K562 (cell line): ENCODE measurements at regions not wholly inside any gene's neighbourhood (a gene's known extent, or its start where the extent isn't known, plus 50 kb on each side); places are given as distances from the start of the nearest gene placed in this dataset.

ENCODE experiments used
- ATAC-seq: fragments of 200-7000 bp; cut with Tn5 transposase; 3 replicates; pipeline ENCODE4 v1.9.1; 2020; ENCODE audit warnings: moderate library complexity
- BruUV-seq: library from RNA; stranded (reverse); fragments of 400-500 nt; replicated peaks from 2 replicates; lab custom pipeline; 2021; lab: Mats Ljungman, UMichigan
- CTCF ChIA-PET: fragments of 300-600 bp; formaldehyde crosslinking; extraction: SDS; loops from one replicate; lab custom pipeline; 2021; ENCODE audit warnings: low intra/inter-chr PET ratio; lab: Yijun Ruan, JAX
- POLR2A ChIA-PET: fragments of 300-600, 350-650 bp; sonication (Branson Sonifier 250); formaldehyde crosslinking; extraction: SDS; loops from one replicate; lab custom pipeline; 2021; ENCODE audit warnings: antibody characterized with exemption, inconsistent platforms; lab: Yijun Ruan, JAX
- DNase-seq, 4 experiments: peaks; one replicate each; pipeline versions ENCODE4 v3.0.0 to v3.0.0-alpha.2; 2011 to 2018; ENCODE audit warnings: low spot score in 3 of 4, mixed read lengths in 3 of 4; ENCODE audit errors: extremely low read depth in 1 of 4
- FAIRE-seq: peaks from 2 replicates; lab custom pipeline; 2011; peaks lifted over from hg19 to GRCh38; lab: Jason Lieb, UNC
- H2AFZ ChIP-seq: 2 replicates; pipeline ENCODE4 v1.6.0; 2011; ENCODE audit warnings: low read depth, low read length, control low read depth, inconsistent platforms
- H3K27ac ChIP-seq: fragments of 200-600 bp; 3 replicates; pipeline ENCODE4 v1.8.0; 2011; ENCODE audit warnings: low read depth, mild to moderate bottlenecking, control low read depth, inconsistent platforms, low read length, moderate library complexity, mixed read lengths; ENCODE audit errors: extremely low read depth
- H3K27me3 ChIP-seq, 2 experiments: fragments of 300-600 bp in 1 of 2; 2 replicates in 1 of 2; 3 replicates in 1 of 2; pipeline versions ENCODE4 v1.6.0 to v1.8.0; 2011; ENCODE audit warnings: inconsistent platforms in 2 of 2, low read length in 2 of 2, mild to moderate bottlenecking in 1 of 2, mixed read lengths in 1 of 2, moderate library complexity in 1 of 2; ENCODE audit not compliant: control insufficient read depth in 2 of 2, insufficient read depth in 2 of 2
- H3K36me3 ChIP-seq: fragments of 300-600 bp; 3 replicates; pipeline ENCODE4 v1.8.0; 2011; ENCODE audit warnings: mild to moderate bottlenecking, low read length, inconsistent platforms; ENCODE audit not compliant: control insufficient read depth, insufficient read depth
- H3K4me1 ChIP-seq, 2 experiments: fragments of 200-600 bp in 1 of 2; replicated peaks in 1 of 2; 2 replicates in 1 of 2; 3 replicates in 1 of 2; pipeline versions ENCODE4 v1.5.1 to v1.8.0; 2011; ENCODE audit warnings: inconsistent platforms in 2 of 2, low read length in 2 of 2, mild to moderate bottlenecking in 1 of 2, mixed read lengths in 1 of 2, moderate library complexity in 1 of 2; ENCODE audit not compliant: control insufficient read depth in 2 of 2, insufficient read depth in 2 of 2
- H3K4me2 ChIP-seq: 2 replicates; pipeline ENCODE4 v1.6.1; 2011; ENCODE audit warnings: low read length, control low read depth, inconsistent platforms, mixed read lengths; ENCODE audit not compliant: insufficient read depth
- H3K4me3 ChIP-seq: fragments of 200-600 bp; sonication (generic), shearing (Covaris generic); 2 replicates; pipeline ENCODE4 v1.5.1; 2016; ENCODE audit warnings: control low read depth, inconsistent platforms
- H3K79me2 ChIP-seq: fragments of 200-600 bp; 3 replicates; pipeline ENCODE4 v1.8.0; 2011; ENCODE audit warnings: low read length, inconsistent platforms; ENCODE audit not compliant: control insufficient read depth, insufficient read depth
- H3K9ac ChIP-seq, 2 experiments: 2 replicates each; pipeline versions ENCODE4 v1.6.0 to v1.6.1; 2011; ENCODE audit warnings: low read depth in 2 of 2, low read length in 2 of 2, control low read depth in 1 of 2, inconsistent platforms in 1 of 2, mild to moderate bottlenecking in 1 of 2, mixed read lengths in 1 of 2; ENCODE audit not compliant: insufficient read depth in 1 of 2
- H3K9me1 ChIP-seq: one replicate; pipeline ENCODE4 v1.6.0; 2011; ENCODE audit warnings: inconsistent platforms, mild to moderate bottlenecking, low read length, moderate library complexity; ENCODE audit not compliant: control insufficient read depth, insufficient read depth
- H3K9me3 ChIP-seq: replicated peaks from 2 replicates; pipeline ENCODE4 v1.5.1; 2011; ENCODE audit warnings: low read depth, low read length, inconsistent platforms; ENCODE audit not compliant: control insufficient read depth, insufficient read depth
- H4K20me1 ChIP-seq: replicated peaks from 2 replicates; pipeline ENCODE4 v1.6.1; 2011; ENCODE audit warnings: low read length, inconsistent platforms, mixed read lengths; ENCODE audit not compliant: control insufficient read depth, insufficient read depth
- ADNP ChIP-seq: fragments of 200-800 bp; sonication (Bioruptor generic); IDR thresholded peaks from 2 replicates; pipeline ENCODE4 v1.6.1; 2016; ENCODE audit warnings: missing genetic modification characterization, missing compliant biosample characterization
- ELF1 ChIP-seq: fragments of 200-800 bp; sonication (Bioruptor generic); IDR thresholded peaks from 2 replicates; pipeline ENCODE4 v1.6.1; 2016; ENCODE audit warnings: missing genetic modification characterization, missing compliant biosample characterization
- HDAC1 ChIP-seq, 2 experiments: fragments of 450-650 bp; IDR thresholded peaks; 2 replicates each; pipeline ENCODE4 v1.6.1; 2016 to 2017; ENCODE audit warnings: inconsistent platforms in 1 of 2, mild to moderate bottlenecking in 1 of 2, moderate library complexity in 1 of 2
- HNRNPL ChIP-seq: fragments of 200-400 bp; formaldehyde crosslinking; IDR thresholded peaks from 2 replicates; pipeline ENCODE4 v1.6.1; 2017; ENCODE audit warnings: low read depth, mild to moderate bottlenecking, low read length
- HOXB6 ChIP-seq: fragments of 250-450 bp; sonication (Bioruptor Pico); IDR thresholded peaks from 2 replicates; pipeline ENCODE4 v1.5.1; 2022; ENCODE audit warnings: mild to moderate bottlenecking, borderline replicate concordance
- ILK ChIP-seq: fragments of 450-650 bp; IDR thresholded peaks from 2 replicates; pipeline ENCODE4 v1.6.1; 2016; ENCODE audit warnings: missing genetic modification characterization, low read depth, mild to moderate bottlenecking, missing compliant biosample characterization, moderate library complexity, borderline replicate concordance
- MCM3 ChIP-seq: fragments of 450-650 bp; IDR thresholded peaks from 2 replicates; pipeline ENCODE4 v1.6.1; 2016
- NFATC3 ChIP-seq: fragments of 450-650 bp; IDR thresholded peaks from 2 replicates; pipeline ENCODE4 v1.6.1; 2017; ENCODE audit warnings: mild to moderate bottlenecking
- POLR2H ChIP-seq: IDR thresholded peaks from 2 replicates; pipeline ENCODE4 v1.6.1; 2016; ENCODE audit warnings: missing genetic modification characterization, low read depth, mild to moderate bottlenecking, control low read depth, missing compliant biosample characterization, moderate library complexity
- PYGO2 ChIP-seq: fragments of 450-650 bp; IDR thresholded peaks from 2 replicates; pipeline ENCODE4 v1.6.1; 2016; ENCODE audit warnings: mild to moderate bottlenecking, missing genetic modification characterization, moderate library complexity, missing compliant biosample characterization
- RREB1 ChIP-seq: fragments of 250-450 bp; sonication (Bioruptor Pico); IDR thresholded peaks from 2 replicates; pipeline ENCODE4 v1.4.0; 2020
- ZNF398 ChIP-seq: fragments of 250-450 bp; sonication (Bioruptor Pico); IDR thresholded peaks from 2 replicates; pipeline ENCODE4 v1.8.0; 2021; ENCODE audit warnings: moderate library complexity, mild to moderate bottlenecking, inconsistent platforms
- WGBS: fragments of 100-300 bp; shearing (Covaris generic); methylation state at CpG from one replicate; pipeline ENCODE4 v1.1.6; 2016; ENCODE audit warnings: low coverage, mixed read lengths; ENCODE audit not compliant: insufficient coverage; ENCODE audit errors: missing lambda C conversion rate; 5-methylcytosine and 5-hydroxymethylcytosine counted together
- in situ Hi-C: fragments of 300-500 bp; cut with MboI; formaldehyde crosslinking; loops from 4 replicates; pipeline ENCODE4 v1.15.0; 2018; ENCODE audit warnings: inconsistent platforms, mixed read lengths
- intact Hi-C: fragments of 100-400 bp; cut with micrococcal nuclease; formaldehyde crosslinking; loops from 2 replicates; pipeline ENCODE4 v1.14.2; 2022
- TF ChIP-seq, protein P1 (sequence below): IDR thresholded peaks from 3 replicates; pipeline ENCODE4 v1.6.1; 2011; ENCODE audit warnings: borderline replicate concordance, mild to moderate bottlenecking; ENCODE audit not compliant: insufficient read length, insufficient read depth
- TF ChIP-seq, protein P2 (sequence below): fragments of 450-650 bp; IDR thresholded peaks from 2 replicates; pipeline ENCODE4 v1.6.1; 2016; ENCODE audit warnings: missing biosample characterization, missing genetic modification characterization

DNA sequence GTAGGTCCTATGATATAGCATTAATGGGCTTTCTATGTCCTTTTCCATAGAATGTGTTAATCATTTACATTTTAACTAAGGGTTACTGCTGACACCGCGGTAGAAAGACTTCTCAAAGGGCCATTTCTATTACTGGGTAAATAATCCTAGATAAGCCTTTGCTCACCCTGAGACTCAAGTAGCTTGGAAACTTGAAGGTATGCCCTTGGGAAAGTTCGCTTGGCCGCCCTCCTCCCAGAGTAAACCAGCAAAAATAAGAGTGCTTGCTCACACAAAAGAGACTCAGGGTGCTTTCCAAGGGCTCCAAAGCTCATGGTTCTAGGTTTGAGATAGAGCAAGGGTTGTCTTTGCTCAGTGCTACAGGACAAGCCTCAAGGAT is 85.8 kb upstream of the TMPRSS2 start:
- no peak overlapping the region for H3K9ac ChIP-seq
- H3K9me3 ChIP-seq, result no peaks in the 10 kb centered on the region; the same call in 1 of the 2 replicates
- no peaks in the 10 kb centered on the region for H3K9me1 ChIP-seq
- no peak for ATAC-seq
- H3K27me3 ChIP-seq, result peaks cover 2 to 15% of the 10 kb centered on the region in 2 experiments; a peak in 3 of 5 replicates
- H3K79me2 ChIP-seq, result no peaks in the 10 kb centered on the region
- H4K20me1 ChIP-seq, result no peaks in the 10 kb centered on the region
- intact Hi-C loops, result no loop called here
- FAIRE-seq, result no peak
- no peak overlapping the region for H3K27ac ChIP-seq
- 1% methylated on average over 4 of the region's 4 CpGs for WGBS
- TF ChIP-seq PYGO2 (tag), result no peak
- TF ChIP-seq RREB1 (CRISPR knock-in tag), result no peak
- TF ChIP-seq HDAC1 (IDR thresholded peaks at IDR 0.05), result no peak
- TF ChIP-seq, protein P1, sequence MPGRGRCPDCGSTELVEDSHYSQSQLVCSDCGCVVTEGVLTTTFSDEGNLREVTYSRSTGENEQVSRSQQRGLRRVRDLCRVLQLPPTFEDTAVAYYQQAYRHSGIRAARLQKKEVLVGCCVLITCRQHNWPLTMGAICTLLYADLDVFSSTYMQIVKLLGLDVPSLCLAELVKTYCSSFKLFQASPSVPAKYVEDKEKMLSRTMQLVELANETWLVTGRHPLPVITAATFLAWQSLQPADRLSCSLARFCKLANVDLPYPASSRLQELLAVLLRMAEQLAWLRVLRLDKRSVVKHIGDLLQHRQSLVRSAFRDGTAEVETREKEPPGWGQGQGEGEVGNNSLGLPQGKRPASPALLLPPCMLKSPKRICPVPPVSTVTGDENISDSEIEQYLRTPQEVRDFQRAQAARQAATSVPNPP, result no peak
- no peak for TF ChIP-seq MCM3
- no peak for TF ChIP-seq ZNF398 (CRISPR knock-in tag)
- TF ChIP-seq, protein P2, sequence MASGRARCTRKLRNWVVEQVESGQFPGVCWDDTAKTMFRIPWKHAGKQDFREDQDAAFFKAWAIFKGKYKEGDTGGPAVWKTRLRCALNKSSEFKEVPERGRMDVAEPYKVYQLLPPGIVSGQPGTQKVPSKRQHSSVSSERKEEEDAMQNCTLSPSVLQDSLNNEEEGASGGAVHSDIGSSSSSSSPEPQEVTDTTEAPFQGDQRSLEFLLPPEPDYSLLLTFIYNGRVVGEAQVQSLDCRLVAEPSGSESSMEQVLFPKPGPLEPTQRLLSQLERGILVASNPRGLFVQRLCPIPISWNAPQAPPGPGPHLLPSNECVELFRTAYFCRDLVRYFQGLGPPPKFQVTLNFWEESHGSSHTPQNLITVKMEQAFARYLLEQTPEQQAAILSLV (tag), result no peak
- no peak for TF ChIP-seq NFATC3
- no peak for TF ChIP-seq ELF1 (tag)
- no peak for TF ChIP-seq ADNP
- no peak for TF ChIP-seq POLR2H (tag)
- no peak for TF ChIP-seq HNRNPL
- no peak for TF ChIP-seq ILK (tag)
- TF ChIP-seq HOXB6, result no peak
- TF ChIP-seq, all 486 proteins: peak for 0
- Histone ChIP-seq H3K4me3 (no peak overlapping the region), H3K4me2 (no peak overlapping the region), H2AFZ (no peak overlapping the region), H3K4me1 (no peaks in the 10 kb centered on the region), H3K36me3 (no peaks in the 10 kb centered on the region)
- ChIA-PET POLR2A (no interaction called here), CTCF (no interaction called here)
- DNase-seq, result no peak
- no TSS peak for BruUV-seq
- in situ Hi-C loops, result no loop called here
